ENCODE measurements at regions not wholly inside any gene's neighbourhood (a gene's known extent, or its start where the extent isn't known, plus 50 kb on each side); places are given as distances from the start of the nearest gene placed in this dataset.

GRCh38 chr15:70531576-70531975, 231.8 kb downstream of the UACA start:
- TF ChIP-seq POLR2AphosphoS5 (IDR thresholded peaks at IDR 0.05; ENCODE audit: borderline replicate concordance, low read depth, low read length) (no peak), EZH2 (IDR thresholded peaks at IDR 0.05) (no peak), FOXP2 (optimal IDR thresholded peaks at IDR 0.05; ENCODE audit: control extremely low read depth, extremely low read length, insufficient read depth) (no peak)

Data from SK-N-MC (cell line).